NCI-H510A (cell line): ENCODE measurements at regions not wholly inside any gene's neighbourhood (a gene's known extent, or its start where the extent isn't known, plus 50 kb on each side); places are given as distances from the start of the nearest gene placed in this dataset.

ENCODE experiments used
- DNase-seq: peaks from one replicate; lab custom pipeline; 2025; lab: John Stamatoyannopoulos, UW

DNA sequence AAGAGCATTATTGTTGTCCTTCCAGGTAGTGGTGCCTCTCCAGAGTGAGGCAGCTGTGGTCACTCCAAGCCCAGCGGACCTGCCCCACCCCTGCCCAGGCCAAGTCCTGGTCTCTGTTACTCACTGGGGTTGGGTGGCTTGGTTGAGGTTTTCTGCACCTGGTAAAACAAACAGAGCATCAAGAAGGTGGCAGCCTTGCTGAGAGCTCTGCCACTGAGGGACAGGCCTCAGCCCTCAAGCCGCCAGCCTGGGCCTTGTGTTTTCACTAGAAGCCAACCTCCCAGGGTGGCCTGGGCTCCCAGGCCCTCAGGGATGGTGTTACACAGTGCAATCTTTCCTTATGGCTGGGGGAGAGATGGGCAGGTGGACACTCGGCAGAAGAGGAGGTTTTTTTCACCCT, 182.7 kb downstream of the BCOR start:
- DNase-seq = no peak

DNA sequence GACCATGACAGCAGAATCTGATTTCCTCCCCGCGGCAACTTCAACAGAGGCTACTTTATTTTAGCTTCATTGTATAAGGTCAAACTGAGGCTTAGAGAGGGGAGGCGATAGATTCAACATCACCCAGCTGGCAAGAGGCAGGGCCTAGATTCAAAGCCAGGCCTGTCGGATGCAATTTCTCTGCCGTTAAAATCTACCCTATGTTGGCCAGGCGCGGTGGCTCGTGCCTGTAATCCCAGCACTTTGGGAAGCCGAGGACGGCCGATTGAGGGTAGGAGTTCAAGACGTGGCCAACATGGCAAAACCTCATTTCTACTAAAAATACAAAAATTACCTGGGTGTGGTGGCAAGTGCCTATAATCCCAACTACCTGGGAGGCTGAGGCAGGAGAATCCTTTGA, 182.2 kb downstream of the BCOR start:
- DNase-seq = no peak

DNA sequence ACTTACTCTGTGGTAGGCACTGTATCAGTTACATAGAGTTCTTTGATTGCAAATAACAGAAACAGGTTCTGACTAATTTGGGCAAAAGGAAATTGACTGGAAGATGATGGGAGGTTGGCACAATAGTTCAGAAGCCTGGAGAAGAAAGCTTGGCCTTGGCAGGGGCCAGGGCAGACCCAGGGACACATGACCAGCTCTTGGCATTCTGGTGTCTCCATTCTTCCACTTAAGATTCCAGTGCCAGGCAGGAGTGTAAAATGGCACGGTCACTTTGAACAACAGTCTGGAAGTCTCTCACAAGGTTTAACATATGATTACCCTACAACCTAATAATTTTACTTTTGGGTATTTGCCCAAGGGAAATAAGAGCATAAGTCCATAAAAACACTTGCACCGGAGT, 175.9 kb downstream of the BCOR start:
- DNase-seq = no peak

DNA sequence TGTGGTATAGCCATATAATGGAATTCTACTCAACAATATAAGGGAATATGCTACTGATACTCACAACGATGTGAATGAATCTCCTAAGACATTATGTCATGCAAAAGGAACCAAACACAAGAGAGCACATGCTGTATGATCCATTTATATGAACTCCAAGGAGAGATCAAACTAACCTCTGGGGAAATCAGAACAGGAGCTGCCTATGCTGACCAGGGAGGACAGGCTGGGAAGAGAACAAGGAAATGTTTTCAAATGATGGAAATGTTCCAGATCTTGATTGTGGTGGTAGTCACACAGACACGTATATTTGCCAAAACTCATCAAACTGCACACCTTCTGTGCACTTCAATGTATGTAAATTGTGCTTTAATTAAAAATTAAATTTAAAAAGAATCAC, 175.3 kb downstream of the BCOR start:
- DNase-seq = no peak

DNA sequence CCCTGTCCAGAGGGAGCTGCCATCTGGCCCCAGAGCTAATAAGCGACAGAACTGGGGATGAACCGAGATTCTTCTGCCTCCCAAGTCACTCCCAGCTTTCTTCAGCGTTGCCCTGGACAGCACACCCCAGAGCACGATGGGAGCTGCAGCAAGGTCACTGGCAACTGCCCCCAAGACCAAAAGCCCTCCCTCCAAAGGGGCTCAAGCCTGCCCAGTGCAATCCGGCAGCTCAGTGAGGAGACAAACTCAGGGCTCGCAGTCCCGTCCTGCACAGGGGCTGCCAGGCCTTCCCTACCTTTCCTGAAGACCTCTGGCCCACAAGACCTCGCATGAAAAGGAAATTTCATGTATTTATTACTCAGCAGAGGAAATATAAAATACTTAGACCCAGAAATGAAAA, 174.8 kb downstream of the BCOR start:
- DNase-seq = no peak

DNA sequence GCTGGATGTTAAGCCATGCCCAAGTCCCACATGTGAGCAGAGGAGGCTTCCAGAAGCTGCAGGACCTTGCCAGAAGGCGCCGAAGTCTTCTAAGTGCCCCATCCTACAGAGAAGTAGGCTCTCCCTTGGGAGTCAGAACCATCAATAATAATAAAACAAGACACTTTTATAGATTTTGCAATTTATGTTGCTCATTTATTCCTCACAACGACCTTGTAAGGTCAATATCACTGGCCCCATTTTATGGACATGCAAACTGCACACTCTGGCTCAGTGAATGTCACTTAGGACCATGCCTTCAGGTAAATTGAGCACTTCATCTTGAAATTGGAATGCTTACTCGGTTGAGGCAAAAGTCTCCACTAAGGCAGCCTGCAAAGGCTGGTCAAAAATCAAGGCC, 170.4 kb downstream of the BCOR start:
- no peak for DNase-seq

DNA sequence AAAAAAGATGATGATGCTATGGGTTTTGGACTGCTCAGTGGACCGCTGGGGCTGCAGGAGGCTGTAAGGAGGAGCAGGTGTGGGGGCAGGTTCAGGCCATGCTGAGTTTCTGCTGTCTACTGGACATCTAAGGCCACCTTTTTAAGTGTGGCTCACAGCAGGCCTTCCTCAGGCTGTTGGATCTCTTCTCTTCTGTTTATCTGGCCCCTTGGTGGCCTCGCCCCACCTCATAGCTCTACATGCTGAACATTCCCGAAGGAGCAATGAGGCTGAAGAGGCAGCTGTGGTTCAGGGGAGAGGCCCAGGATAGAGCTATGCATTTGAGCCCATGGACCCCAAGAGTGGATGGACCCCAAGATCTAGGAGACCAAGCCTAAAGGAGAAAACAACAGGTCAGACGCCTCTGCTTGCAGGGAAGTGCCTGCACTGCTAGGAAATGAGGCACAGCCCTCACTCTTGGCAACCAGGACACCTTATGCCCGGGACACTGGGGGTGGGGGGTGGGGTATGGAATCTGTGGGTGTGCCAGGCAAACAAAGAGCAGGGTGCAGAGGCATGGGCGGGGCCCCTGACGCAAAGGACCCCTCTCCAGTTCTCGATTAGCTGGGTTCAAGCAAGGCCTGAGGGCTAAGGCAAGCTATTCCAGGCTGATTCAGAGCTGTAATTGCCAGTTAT, 168.9 kb downstream of the BCOR start:
- DNase-seq = no peak

DNA sequence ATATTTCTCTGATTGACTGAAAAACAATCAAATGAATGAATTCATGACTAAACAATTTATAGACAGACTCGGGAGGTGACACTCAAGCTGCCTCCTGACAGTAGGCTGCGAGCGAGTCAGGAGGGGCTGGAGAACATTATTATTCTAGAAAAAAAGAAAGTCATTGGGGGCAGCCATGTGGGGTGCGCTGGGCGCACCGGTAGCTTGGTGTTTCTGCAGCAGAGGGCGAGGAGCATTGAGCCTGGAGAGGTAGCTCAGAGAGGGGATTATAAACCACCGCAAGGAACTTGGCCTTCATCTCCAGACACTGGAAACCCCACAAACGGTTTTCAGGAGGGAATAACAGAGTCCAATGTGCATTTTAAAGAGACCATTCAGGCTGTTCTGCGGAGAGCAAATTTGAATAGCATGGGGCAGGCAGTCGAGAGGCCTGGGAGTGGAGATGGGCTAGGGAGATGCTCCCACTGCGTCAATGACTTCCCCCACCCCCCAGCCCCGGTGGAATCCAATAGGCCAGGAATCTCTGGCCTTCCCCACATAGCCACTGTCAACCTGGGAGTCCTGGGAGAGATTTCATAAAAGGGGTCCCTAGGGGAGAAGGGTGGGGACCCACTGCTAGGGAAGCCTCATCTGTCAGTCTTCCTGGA, 168.3 kb downstream of the BCOR start:
- DNase-seq = no peak

DNA sequence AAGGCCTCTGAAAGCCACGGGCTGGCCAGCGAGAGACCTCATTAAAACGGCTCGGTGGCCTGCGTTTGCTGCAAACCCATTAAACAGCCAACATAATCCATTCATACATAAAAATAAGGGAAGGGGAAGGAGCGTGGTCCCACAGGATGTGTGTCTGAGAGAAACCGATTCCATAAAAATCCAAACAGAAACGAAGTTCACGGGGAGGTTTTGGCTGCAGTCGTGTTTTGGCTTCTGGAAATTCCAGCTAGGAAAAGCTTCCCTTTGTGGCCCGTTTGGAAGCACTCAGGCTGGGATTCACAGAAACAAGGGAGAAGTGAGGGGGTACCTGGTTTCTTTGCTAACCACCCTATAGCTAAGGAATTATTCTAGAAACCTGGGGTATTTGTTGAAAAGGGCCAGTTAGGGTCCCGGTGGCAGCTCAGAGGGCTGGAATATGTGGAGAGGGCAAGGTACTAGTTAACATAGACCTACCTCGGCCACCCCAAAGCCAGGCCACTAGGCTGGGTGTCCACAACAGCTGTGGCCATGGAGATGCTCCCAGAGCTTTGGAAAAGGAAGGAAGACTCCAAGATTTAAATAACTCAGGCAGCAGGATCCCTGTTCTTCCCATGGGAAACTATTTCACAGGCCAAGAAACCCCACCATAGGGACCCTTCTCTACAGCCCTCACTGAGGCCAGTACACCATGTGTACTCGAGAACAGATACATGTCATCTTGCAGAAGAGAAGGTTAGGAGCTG, 166.8 kb downstream of the BCOR start:
- no peak for DNase-seq

DNA sequence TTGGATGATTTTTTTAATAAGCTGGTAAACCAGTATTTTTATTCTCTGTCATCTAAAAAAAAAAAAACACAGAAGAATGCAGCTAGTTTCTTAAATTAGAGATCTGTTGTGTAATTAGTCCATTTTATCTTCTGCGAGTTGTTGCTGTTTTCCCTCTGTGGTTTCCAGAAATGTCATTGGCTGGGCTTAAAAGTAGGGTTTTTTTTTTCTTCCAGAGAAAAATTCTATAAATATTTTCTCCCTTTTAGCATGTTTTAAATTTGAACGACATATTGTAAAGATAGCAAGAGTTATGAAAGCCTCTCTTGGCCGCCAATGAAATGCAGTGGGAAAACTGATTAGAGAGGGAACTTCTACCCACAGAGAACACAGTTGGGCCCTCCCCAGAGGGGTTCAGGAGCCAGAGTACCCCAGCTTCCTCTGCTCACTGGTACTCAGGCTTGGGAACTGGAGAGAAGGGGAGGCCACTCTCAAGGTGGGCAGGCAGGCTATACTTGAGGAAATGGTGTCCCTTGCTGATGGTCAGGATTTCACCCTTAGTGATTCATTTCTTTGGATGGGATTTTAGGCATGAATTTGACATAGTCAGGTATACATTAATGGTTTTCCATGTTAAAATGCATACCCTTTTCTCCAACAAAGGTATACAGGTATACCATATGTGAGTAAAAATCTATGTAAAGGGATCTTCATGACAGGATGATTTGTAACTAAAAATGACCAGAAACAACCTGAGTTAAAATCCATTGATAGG, 166.1 kb downstream of the BCOR start:
- DNase-seq = no peak

DNA sequence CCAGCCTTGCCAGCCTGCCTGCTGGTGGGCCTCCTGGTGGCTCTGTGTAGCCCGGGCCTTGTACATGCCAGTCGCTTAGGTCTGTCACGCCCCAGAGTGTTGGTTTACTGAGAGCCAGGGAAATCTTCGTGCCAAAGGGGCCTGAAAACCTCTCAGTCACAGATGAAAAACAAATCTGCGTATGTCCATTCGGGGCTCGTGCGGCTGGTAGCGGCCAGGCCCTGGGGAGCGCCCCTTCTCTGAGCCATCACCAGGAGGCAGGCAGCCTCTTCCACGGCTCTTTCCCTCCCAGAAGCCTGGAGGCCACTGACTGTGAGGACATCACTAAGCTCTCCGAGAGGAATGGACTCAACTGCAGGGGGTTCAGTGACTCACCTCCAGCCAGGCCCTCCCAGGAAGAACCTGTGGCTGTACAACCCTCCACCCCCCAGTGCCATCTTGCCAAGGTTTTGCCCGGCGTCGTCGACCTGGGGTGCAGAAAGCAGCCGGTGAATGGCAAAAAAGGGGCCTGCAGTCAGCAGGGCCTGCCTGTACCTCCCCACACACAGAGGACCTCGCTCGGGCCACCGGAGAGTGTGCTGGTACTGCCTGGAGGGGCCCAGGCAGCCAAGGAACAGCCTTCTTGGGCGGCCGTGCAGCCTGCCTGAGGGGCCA, 162.2 kb downstream of the BCOR start:
- DNase-seq = no peak

DNA sequence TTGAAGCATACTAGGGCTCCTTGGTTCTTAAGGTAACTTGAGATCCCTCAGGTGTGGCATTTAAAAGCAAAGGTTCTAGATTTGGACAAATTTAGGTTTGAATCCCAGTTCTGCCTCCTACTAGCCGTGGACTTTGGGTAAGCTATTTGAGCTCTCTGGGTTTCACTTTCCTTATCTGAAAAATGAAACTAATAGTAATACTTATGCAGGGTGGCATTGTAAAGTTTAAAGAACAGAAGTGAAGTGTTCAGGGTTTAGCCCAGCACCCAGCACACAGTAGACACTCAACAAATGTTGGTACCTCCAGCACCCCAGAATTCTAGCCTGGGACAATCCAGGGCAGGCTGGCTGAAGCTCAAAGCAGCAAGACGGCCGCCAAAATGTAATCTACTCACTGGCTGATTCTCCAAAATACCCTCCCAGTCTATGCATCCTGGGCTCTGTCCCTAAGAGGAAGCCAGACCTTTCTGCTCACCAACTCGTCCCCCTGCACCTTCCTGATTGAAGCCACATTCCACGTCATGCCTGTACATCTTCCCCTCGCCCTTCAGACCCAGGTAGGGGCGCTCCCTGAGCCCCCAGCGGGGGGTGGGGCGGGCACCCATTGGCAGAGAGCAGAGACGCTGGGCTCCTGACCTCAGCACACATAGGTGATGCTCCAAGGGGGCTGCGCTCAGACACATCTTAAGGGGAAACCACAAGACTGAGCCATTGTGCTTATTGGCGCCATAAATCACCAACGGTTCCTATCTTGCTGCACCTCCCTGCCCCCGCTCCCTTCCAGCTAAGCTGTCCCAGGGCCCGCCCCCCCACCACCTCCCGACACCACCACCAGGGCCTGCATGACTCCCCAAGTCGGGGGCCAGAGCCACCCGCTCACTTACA, 160.6 kb downstream of the BCOR start:
- DNase-seq = no peak

DNA sequence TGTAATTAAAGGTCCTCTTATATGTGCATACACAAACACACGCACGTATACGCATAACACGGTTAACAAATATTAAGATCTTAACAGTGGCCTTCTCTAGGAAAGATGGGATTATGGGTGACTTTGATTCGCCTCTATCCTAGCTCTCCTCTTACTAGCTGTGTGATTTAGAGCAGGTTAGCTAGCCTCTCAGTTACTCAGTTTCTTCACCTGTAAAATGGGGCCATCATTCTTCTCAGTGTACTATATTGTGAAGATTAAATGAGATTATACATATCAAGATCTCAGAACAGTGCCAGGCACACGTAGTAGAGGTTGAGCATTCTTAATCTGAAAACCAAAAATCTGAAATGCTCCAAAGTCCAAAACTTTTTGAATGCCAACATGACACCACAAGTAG, 159.3 kb downstream of the BCOR start:
- DNase-seq = no peak

DNA sequence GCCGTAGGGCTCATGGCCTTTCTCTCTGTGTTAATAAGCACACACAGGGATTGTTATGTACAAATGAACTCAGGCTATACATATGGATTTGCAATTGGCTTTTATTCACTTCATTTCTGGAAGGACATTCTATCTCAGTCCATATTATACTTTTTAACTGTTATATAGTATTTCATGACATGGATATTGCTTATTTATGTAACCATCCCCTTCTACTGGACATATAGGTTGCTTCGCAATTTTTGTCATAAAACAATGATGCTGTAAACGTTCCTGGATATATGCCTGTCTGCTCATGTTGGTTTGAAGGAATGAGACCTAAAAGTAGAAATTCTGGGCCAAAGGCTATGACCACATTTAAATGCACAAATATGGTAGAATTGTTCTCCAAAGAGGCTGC, 158.1 kb downstream of the BCOR start:
- no peak for DNase-seq

DNA sequence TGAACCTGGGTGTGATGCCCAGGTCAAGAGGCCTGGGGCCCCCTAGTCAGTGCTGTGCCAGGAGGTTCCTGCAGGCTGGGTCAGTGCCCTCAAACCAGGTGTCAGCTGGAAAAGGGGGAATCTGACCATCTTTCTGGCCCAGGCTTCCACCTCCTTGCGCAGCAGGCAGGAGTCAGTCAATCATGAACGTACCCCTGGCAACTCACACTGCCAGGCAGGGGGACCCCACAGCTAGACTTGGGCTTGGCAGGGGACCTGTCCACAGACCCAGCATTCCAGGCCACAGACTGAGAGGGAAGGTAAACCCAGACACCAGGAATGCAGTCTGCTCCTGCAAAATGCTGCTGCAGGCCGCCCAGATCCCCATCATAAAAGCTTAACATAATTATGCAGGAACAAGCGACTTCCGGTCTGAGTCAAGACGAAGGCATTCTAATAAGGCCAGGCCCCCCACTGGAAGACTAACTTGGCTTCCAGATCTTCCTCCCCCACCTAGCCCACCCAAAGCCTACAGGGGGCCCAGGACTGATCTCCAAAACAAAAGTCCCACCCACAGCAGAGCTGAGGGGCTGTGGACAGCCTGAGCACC, 156.3 kb downstream of the BCOR start:
- DNase-seq = no peak

DNA sequence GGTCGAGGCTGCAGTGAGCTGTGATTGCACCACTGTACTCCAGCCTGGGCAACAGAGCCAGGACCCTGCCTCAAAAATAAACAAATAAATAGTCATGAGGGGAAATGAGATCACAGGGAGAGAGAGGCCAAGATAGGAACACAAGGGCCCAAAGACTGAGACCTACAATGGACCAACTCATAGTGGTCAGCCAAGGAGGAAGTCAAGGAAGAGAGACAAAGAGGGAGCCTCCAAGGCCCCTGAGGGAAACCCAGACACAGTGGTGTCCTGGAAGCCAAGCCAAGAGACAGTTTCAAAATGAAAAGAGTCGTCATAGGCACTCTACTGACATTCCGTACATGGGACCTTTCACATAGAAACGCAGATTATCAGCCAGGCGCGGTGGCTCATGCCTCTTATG, 153.3 kb downstream of the BCOR start:
- DNase-seq = no peak

DNA sequence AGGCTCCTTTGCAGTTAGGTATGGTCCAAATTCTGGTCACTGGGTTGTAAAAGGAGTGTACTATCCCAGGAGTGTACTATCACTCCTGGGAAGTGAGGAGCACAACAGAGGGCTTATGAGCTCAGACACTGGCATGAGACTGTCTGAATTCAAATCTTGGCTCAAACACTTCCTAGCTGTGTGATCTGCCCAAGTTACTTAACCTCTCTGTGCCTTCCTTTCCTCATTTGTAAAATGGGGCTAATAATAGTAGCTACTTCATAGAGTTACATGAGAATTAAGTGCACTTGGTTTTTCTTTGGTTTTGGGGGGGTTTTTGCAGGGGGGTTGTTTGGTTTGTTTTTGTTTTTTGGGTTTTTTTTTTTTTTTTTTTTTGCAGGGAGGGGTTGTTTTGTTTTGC, 152.0 kb downstream of the BCOR start:
- no peak for DNase-seq

DNA sequence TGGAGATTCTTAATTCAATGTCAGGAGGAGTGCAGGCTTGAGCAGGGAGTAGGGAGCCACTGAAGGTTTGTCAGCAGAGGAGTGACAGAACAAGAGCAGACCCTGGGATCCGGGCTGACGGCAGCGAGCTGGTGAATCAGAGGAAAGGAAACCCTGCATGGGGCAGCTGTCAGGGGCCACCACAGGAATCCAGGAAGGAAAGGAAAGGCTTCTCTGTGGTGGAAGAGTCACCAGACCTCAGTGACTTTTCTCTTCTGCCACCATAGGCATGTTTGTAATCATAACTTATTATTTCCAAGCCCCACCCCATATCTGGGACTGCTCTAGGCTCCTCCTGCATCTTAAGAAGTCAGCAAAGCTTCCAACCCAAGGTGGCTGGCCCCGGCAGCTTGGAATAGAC, 150.9 kb downstream of the BCOR start:
- no peak for DNase-seq

DNA sequence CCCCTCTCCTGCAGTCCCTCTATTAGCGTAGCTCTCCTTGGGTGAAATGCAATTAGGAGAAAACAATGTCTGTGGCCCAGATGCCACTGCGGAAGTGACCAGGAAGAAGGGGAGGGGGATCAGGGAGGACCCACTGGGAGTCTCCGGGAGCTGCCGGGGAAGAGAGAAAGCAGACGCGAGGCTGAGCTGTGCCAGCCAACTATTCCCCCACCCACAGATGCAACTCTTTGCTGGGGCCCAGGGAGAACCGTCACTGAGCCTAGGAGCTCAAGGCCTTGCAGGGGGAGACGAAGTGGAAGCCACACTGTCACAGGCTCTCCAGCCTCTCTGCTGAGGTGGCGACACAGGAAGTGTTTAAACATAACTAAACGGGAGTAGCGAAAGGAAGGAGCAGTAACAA, 149.2 kb downstream of the BCOR start:
- no peak for DNase-seq

DNA sequence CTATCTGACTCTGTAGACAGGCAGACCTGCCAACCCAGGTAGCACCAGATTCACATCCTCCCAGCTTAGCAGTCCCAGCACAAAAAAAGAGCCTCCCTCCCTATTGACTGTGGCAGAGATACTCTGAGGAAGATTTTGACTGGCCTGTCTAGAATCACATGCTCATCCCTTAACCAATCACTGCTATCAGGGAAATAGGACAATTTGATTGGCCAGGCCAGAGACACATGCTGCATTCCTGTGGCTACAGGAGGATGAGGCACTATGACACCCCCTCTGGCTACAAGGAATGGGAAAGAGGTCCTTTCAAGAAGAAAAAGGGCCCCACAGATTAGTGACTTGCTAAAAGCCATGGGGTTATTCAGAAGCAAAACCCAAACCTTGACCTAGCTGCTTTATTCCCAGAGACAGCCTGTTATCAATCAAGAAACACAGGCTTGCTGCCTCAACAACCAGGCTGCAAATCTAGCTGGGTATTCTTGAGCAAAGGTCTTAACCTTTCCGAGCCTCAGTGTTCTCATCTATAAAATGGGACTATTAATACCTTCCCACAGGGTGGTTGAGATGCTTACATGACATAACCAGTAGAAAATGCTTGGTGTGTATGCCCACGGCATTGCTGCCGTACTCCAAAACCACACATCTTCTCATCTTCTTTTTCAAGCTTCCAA, 147.6 kb downstream of the BCOR start:
- DNase-seq = no peak
